GM12878 (cell line): ENCODE measurements at regions not wholly inside any gene's neighbourhood (a gene's known extent, or its start where the extent isn't known, plus 50 kb on each side); places are given as distances from the start of the nearest gene placed in this dataset.

Source experiments
- ATAC-seq: fragments of 200-7000 bp; cut with Tn5 transposase; 3 replicates; pipeline ENCODE4 v1.9.1; 2020; ENCODE audit warnings: mild to moderate bottlenecking, moderate library complexity
- BruUV-seq: library from RNA; stranded (reverse); fragments of 400-500 nt; replicated peaks from 2 replicates; lab custom pipeline; 2021; lab: Mats Ljungman, UMichigan
- CTCF ChIA-PET: fragments of 300-600 bp; sonication (Branson Sonifier 250); formaldehyde crosslinking; extraction: SDS; loops from one replicate; lab custom pipeline; 2021; ENCODE audit warnings: inconsistent platforms; lab: Yijun Ruan, JAX
- POLR2A ChIA-PET: fragments of 350-600 bp; formaldehyde crosslinking; extraction: SDS; loops from one replicate; lab custom pipeline; 2021; ENCODE audit warnings: inconsistent platforms; lab: Charles Lee
- RAD21 ChIA-PET: fragments of 300-600 bp; sonication (Branson Sonifier 250); formaldehyde crosslinking; loops from one replicate; lab custom pipeline; 2023; ENCODE audit warnings: antibody characterized with exemption; ENCODE audit not compliant: unreplicated experiment; lab: Charles Lee
- SMC1A ChIA-PET: fragments of 300-600 bp; sonication (Branson Sonifier 250); formaldehyde crosslinking; loops from one replicate; lab custom pipeline; 2023; ENCODE audit not compliant: unreplicated experiment, uncharacterized antibody; lab: Charles Lee
- DNase-seq: peaks from one replicate; pipeline ENCODE4 v3.0.0-alpha.2; 2011; ENCODE audit warnings: low read depth, low spot score
- FAIRE-seq: peaks from 3 replicates; lab custom pipeline; 2011; peaks lifted over from hg19 to GRCh38; lab: Jason Lieb, UNC
- H2AFZ ChIP-seq: 2 replicates; pipeline ENCODE4 v1.6.0; 2011; ENCODE audit warnings: low read depth, low read length, control low read depth; ENCODE audit not compliant: control insufficient read depth
- H3K27ac ChIP-seq: 2 replicates; pipeline ENCODE4 v1.5.1; 2011; ENCODE audit warnings: control low read depth; ENCODE audit not compliant: control insufficient read depth, insufficient read depth
- H3K27me3 ChIP-seq, 2 experiments: replicated peaks in 1 of 2; 2 replicates each; pipeline versions ENCODE4 v1.6.0 to v1.6.1; 2011; ENCODE audit warnings: low read length in 1 of 2; ENCODE audit not compliant: control insufficient read depth in 2 of 2, insufficient read depth in 2 of 2
- H3K36me3 ChIP-seq, 2 experiments: 2 replicates each; pipeline ENCODE4 v1.5.1; 2011; ENCODE audit warnings: low read length in 1 of 2; ENCODE audit not compliant: control insufficient read depth in 2 of 2, insufficient read depth in 2 of 2
- H3K4me1 ChIP-seq: 2 replicates; pipeline ENCODE4 v1.6.1; 2011; ENCODE audit warnings: mild to moderate bottlenecking, low read length, moderate library complexity, mixed read lengths; ENCODE audit not compliant: control insufficient read depth, insufficient read depth
- H3K4me2 ChIP-seq: 2 replicates; pipeline ENCODE4 v1.6.0; 2011; ENCODE audit warnings: control low read depth; ENCODE audit not compliant: control insufficient read depth, insufficient read depth
- H3K4me3 ChIP-seq: fragments of 200-600 bp; sonication (generic); 2 replicates; pipeline ENCODE4 v1.5.1; 2016
- H3K79me2 ChIP-seq: 2 replicates; pipeline ENCODE4 v1.6.0; 2011; ENCODE audit warnings: low read length; ENCODE audit not compliant: control insufficient read depth, insufficient read depth
- H3K9ac ChIP-seq: 2 replicates; pipeline ENCODE4 v1.8.0; 2011; ENCODE audit warnings: low read length, control low read depth, mixed read lengths; ENCODE audit not compliant: control insufficient read depth, insufficient read depth
- H3K9me3 ChIP-seq: replicated peaks from 3 replicates; pipeline ENCODE4 v1.5.1; 2011; ENCODE audit warnings: mild to moderate bottlenecking, low read length; ENCODE audit not compliant: control insufficient read depth, insufficient read depth
- H4K20me1 ChIP-seq: 2 replicates; pipeline ENCODE4 v1.6.0; 2011; ENCODE audit not compliant: control insufficient read depth, insufficient read depth
- CHD2 ChIP-seq: IDR thresholded peaks from 2 replicates; pipeline ENCODE4 v1.6.1; 2011; ENCODE audit warnings: low read depth, low read length, improper control_type of control experiment, borderline replicate concordance
- RAD51 ChIP-seq: fragments of 450-650 bp; IDR thresholded peaks from 2 replicates; pipeline ENCODE4 v1.6.1; 2016; ENCODE audit warnings: moderate library complexity, mild to moderate bottlenecking, inconsistent platforms
- RCOR1 ChIP-seq: conservative IDR thresholded peaks from 2 replicates; pipeline ENCODE4 v1.6.1; 2012; ENCODE audit warnings: low read depth, low read length, improper control_type of control experiment
- WGBS: methylation state at CpG from one replicate; pipeline ENCODE4 v1.1.6; 2016; ENCODE audit warnings: low lambda C conversion rate; ENCODE audit not compliant: insufficient replicate concordance, insufficient coverage; ENCODE audit errors: missing lambda C conversion rate; 5-methylcytosine and 5-hydroxymethylcytosine counted together
- in situ Hi-C: fragments of 300-500 bp; cut with MboI; formaldehyde crosslinking; loops from 9 replicates; pipeline ENCODE4 v1.14.3; 2018; ENCODE audit warnings: mixed read lengths
- intact Hi-C: fragments of 100-400 bp; cut with micrococcal nuclease; formaldehyde crosslinking; loops from one replicate; pipeline ENCODE4 v1.14.2; 2022; ENCODE audit not compliant: unreplicated experiment
- TF ChIP-seq, protein P1 (sequence below): IDR thresholded peaks from 2 replicates; pipeline ENCODE4 v1.6.1; 2011; ENCODE audit warnings: borderline replicate concordance, low read depth, mild to moderate bottlenecking, moderate library complexity, low read length; ENCODE audit not compliant: insufficient read depth, poor library complexity, severe bottlenecking

DNA sequence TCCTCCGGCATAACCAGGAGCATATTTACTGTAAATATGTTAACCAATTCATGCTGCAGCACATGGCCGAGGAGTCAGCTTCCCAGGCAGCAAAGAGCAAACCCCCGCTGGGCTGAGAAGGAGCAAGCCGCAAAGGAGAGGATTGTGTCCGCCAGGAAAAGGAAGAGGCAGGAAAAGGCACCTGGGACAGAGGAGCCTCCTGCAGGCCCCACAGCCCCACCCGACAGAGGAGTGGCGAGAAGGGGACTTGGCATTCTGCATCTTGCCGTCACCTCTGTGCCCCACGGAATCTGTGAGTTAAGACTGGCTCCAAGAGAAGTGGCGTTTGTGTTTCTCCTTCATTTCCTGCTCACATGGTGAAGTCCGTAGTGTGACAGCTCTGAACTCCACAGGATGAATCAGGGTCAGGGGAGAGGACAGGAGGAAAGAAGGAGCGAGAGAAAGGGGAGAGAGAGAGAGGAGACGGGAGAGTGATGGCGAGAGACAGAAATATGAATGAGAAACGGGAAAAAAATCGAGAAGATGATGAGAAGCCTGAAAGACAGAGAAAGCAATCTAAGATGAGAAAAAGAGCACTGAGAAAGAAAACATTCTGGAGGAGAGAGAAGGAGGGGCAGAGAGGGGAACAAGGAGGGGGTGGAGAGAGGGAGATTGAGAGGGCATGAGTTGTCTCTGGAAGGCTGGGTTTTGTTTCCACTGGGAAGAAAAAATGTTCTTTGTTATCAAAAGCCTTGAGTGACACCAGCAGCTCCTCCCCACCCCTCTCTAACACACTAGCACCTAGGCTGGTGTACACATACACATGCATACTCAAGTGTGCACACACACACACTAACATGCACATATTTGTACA is 489.6 kb downstream of the MN1 start:
- in situ Hi-C loops (no loop called here), intact Hi-C loops (no loop called here)
- ChIA-PET SMC1A (no interaction called here), CTCF (no interaction called here), POLR2A (no interaction called here), RAD21 (no interaction called here)
- ATAC-seq (no peak), FAIRE-seq (no peak), DNase-seq (no peak)
- H2AFZ ChIP-seq, result no peak overlapping the region
- no peaks in the 10 kb centered on the region for H3K4me1 ChIP-seq
- no peak overlapping the region for H3K4me3 ChIP-seq
- no peaks in the 10 kb centered on the region for H3K79me2 ChIP-seq
- H3K9me3 ChIP-seq, result no peaks in the 10 kb centered on the region; the same call in 2 of the 3 replicates
- H3K27ac ChIP-seq, result no peak overlapping the region
- H4K20me1 ChIP-seq, result no peaks in the 10 kb centered on the region
- no peaks in the 10 kb centered on the region for H3K36me3 ChIP-seq
- no peak for TF ChIP-seq CHD2
- 37% methylated on average over 16 of the region's 16 CpGs for WGBS
- H3K9ac ChIP-seq, result no peak overlapping the region
- H3K27me3 ChIP-seq, result no peaks in the 10 kb centered on the region
- H3K4me2 ChIP-seq, result no peak overlapping the region
- BruUV-seq, result no TSS peak

DNA sequence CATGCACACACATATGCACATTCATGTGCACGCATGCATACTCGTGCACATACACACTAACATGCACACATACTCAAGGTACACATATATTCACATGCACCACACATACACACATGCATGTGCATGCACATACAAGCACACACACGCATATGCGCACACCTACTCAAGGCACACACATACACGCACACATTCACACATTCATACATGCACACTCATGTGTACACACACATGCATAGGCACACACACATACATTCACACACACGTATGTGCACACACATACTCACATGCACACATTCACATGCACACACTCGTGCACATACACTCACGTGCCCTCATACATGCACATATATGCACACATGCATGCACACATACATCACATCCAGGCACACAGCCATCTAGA is 489.0 kb downstream of the MN1 start:
- SMC1A ChIA-PET, result no interaction called here
- no TSS peak for BruUV-seq
- POLR2A ChIA-PET, result no interaction called here
- no peaks in the 10 kb centered on the region; the same call in 2 of the 3 replicates for H3K9me3 ChIP-seq
- RAD21 ChIA-PET, result no interaction called here
- FAIRE-seq (no peak), DNase-seq (no peak), ATAC-seq (no peak)
- no peak overlapping the region for H3K9ac ChIP-seq
- H3K4me3 ChIP-seq, result no peak overlapping the region
- H3K4me1 ChIP-seq, result no peaks in the 10 kb centered on the region
- TF ChIP-seq RAD51, result no peak
- TF ChIP-seq, protein P1, sequence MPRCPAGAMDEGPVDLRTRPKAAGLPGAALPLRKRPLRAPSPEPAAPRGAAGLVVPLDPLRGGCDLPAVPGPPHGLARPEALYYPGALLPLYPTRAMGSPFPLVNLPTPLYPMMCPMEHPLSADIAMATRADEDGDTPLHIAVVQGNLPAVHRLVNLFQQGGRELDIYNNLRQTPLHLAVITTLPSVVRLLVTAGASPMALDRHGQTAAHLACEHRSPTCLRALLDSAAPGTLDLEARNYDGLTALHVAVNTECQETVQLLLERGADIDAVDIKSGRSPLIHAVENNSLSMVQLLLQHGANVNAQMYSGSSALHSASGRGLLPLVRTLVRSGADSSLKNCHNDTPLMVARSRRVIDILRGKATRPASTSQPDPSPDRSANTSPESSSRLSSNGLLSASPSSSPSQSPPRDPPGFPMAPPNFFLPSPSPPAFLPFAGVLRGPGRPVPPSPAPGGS, result peak; percentile 44
- TF ChIP-seq RCOR1, result no peak
- no peaks in the 10 kb centered on the region for H4K20me1 ChIP-seq
- in situ Hi-C loops, result no loop called here
- H2AFZ ChIP-seq, result no peak overlapping the region
- H3K79me2 ChIP-seq, result no peaks in the 10 kb centered on the region
- H3K27ac ChIP-seq, result no peak overlapping the region
- no peak overlapping the region for H3K4me2 ChIP-seq
- no peaks in the 10 kb centered on the region for H3K36me3 ChIP-seq
- intact Hi-C loops, result no loop called here
- CTCF ChIA-PET, result no interaction called here
- H3K27me3 ChIP-seq, result no peaks in the 10 kb centered on the region
- 34% methylated on average over 8 of the region's 8 CpGs for WGBS
